DND-41 (cell line): ENCODE measurements at regions not wholly inside any gene's neighbourhood (a gene's known extent, or its start where the extent isn't known, plus 50 kb on each side); places are given as distances from the start of the nearest gene placed in this dataset.
"Not testable (repeated sequence)": the region's sequence is repeated elsewhere in the genome, so short reads cannot be mapped to it uniquely, and the experiment has no call there.

ENCODE experiments used
- CTCF ChIP-seq: IDR thresholded peaks from 2 replicates; pipeline ENCODE4 v1.5.1; 2012; ENCODE audit warnings: borderline replicate concordance, low read length, moderate library complexity, mild to moderate bottlenecking; ENCODE audit not compliant: poor library complexity, severe bottlenecking; ENCODE audit errors: extremely low read depth
- EZH2 ChIP-seq: IDR thresholded peaks from 3 replicates; pipeline ENCODE4 v1.6.1; 2012; ENCODE audit warnings: borderline replicate concordance, low read depth, mild to moderate bottlenecking, moderate library complexity, low read length, inconsistent platforms; ENCODE audit not compliant: severe bottlenecking

GRCh38 chr9:40946228-40946627 is 182.3 kb downstream of the FOXD4L6 start:
- TF ChIP-seq CTCF, EZH2: not testable (repeated sequence)
